IPS-18a (cell line): ENCODE measurements at regions not wholly inside any gene's neighbourhood (a gene's known extent, or its start where the extent isn't known, plus 50 kb on each side); places are given as distances from the start of the nearest gene placed in this dataset.
"Not testable (repeated sequence)": the region's sequence is repeated elsewhere in the genome, so short reads cannot be mapped to it uniquely, and the experiment has no call there.

Source experiments
- H3K27ac ChIP-seq: one replicate; pipeline ENCODE4 v1.5.1; 2013; ENCODE audit warnings: low read length
- H3K27me3 ChIP-seq: one replicate; pipeline ENCODE4 v1.6.1; 2013; ENCODE audit warnings: mild to moderate bottlenecking, low read length; ENCODE audit not compliant: control insufficient read depth, insufficient read depth
- H3K36me3 ChIP-seq: one replicate; pipeline ENCODE4 v1.6.1; 2013; ENCODE audit warnings: low read depth, low read length; ENCODE audit not compliant: control insufficient read depth
- H3K4me1 ChIP-seq: one replicate; pipeline ENCODE4 v1.6.1; 2013; ENCODE audit warnings: low read depth, low read length; ENCODE audit not compliant: control insufficient read depth
- H3K4me3 ChIP-seq: one replicate; pipeline ENCODE4 v1.5.1; 2013; ENCODE audit warnings: low read length
- H3K9ac ChIP-seq: one replicate; pipeline ENCODE4 v1.6.1; 2013; ENCODE audit warnings: mild to moderate bottlenecking, low read length, moderate library complexity
- H3K9me3 ChIP-seq: one replicate; pipeline ENCODE4 v1.6.1; 2013; ENCODE audit warnings: low read depth, low read length; ENCODE audit not compliant: control insufficient read depth

- Histone ChIP-seq H3K9ac (no peak overlapping the region), H3K9me3 (no peaks in the 10 kb centered on the region), H3K4me1 (no peaks in the 10 kb centered on the region), H3K4me3 (no peak overlapping the region), H3K27ac (no peak overlapping the region), H3K36me3 (no peaks in the 10 kb centered on the region), H3K27me3 (no peaks in the 10 kb centered on the region)
Observed at GRCh38 chr17:64732336-64733006, 70.4 kb upstream of the SMURF2 start.

DNA sequence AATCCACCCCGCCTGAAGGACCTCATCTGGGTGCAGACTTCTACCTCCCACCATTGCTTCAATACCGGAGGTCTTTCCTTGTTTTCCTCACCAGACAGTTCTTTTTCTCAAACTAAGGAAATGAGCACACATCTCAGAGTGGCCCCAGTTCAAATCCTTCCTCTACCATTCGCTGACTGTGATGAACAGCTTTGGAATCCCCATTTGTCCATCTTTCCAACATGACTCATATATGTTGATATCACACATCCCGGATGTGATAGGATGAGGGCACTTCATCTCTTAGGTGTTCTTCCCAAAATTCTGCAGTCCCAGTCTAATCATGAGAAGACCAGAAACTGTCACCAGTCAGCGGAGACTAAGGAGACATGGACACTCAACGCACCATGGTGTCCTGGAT is 67.9 kb upstream of the SMURF2 start:
- not testable (repeated sequence) for H3K9me3 ChIP-seq, H3K36me3 ChIP-seq, H3K27ac ChIP-seq, H3K4me1 ChIP-seq, H3K27me3 ChIP-seq, H3K4me3 ChIP-seq, H3K9ac ChIP-seq

DNA sequence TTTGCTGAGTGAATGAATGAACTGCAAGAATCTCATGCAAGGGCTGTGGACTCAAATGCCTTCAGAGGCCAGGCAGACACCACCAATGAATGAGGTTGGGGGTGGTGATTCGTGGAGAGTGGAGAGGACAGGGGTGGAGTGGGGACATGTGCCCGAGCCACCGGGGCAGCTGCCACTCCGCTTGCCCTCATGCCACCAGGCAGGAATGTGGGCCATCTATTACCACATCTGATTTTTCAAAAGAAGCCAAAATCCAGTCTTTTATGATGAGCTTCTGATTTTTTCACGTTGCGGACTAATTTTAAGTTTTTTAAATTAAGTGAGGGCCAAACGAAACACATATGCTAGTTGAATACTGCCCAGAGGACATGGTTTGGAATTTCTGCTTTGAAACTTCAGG is 67.1 kb upstream of the SMURF2 start:
- H3K9me3 ChIP-seq = no peaks in the 10 kb centered on the region
- no peaks in the 10 kb centered on the region for H3K36me3 ChIP-seq
- no peaks in the 10 kb centered on the region for H3K27me3 ChIP-seq
- no peak overlapping the region for H3K4me3 ChIP-seq
- no peaks in the 10 kb centered on the region for H3K4me1 ChIP-seq
- H3K27ac ChIP-seq = no peak overlapping the region
- no peak overlapping the region for H3K9ac ChIP-seq

- Histone ChIP-seq H3K9me3 (no peaks in the 10 kb centered on the region), H3K27ac (no peak overlapping the region), H3K9ac (no peak overlapping the region), H3K36me3 (no peaks in the 10 kb centered on the region), H3K27me3 (no peaks in the 10 kb centered on the region), H3K4me3 (no peak overlapping the region), H3K4me1 (no peaks in the 10 kb centered on the region)
Observed at GRCh38 chr17:64728041-64728695, 66.1 kb upstream of the SMURF2 start.

DNA sequence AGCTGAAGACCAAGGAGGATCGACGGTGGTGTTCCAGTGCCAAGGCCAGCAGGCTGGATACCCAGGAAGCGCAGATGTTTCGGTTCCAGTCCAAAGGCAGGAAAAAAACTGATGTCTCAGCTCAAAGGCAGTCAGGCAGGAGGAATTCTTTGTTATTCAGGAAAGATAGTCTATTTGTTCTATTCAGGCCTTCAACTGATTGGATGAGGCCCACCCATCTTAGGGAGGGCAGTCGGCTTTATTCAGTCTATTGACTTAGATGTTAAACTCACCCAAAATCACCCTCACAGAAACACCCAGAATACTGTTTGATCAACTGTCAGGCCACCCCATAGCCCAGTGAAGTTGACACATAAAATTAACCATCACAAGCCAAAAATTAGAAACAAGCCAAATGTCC is 63.9 kb upstream of the SMURF2 start:
- H3K36me3 ChIP-seq, H3K9me3 ChIP-seq, H3K4me3 ChIP-seq, H3K27ac ChIP-seq, H3K9ac ChIP-seq, H3K4me1 ChIP-seq, H3K27me3 ChIP-seq: not testable (repeated sequence)

DNA sequence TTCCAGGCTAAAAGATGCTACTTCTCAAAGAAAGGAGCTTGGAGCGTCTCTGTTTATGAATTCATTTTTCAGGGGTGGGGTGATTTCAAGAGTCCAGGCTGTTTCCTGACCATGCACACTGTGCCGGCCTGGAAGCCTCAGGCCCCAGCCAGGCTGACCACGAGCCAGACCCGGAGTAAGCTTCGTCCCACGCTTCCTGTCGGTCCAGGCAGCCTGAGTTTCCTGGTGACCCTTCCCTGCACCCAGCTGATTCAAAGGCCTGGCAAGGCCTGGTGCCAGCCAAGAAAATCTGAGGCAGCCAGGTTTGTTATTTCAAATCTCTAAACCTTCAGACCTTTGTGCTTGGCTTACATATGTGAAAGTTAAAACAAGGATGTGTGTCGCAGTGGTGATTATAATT is 62.1 kb upstream of the SMURF2 start:
- not testable (repeated sequence) for H3K36me3 ChIP-seq, H3K4me3 ChIP-seq, H3K27ac ChIP-seq, H3K27me3 ChIP-seq, H3K4me1 ChIP-seq, H3K9me3 ChIP-seq, H3K9ac ChIP-seq

GRCh38 chr17:64723781-64724180 is 61.7 kb upstream of the SMURF2 start:
- no peak overlapping the region for H3K9ac ChIP-seq
- no peaks in the 10 kb centered on the region for H3K4me1 ChIP-seq
- H3K36me3 ChIP-seq = no peaks in the 10 kb centered on the region
- H3K27me3 ChIP-seq = no peaks in the 10 kb centered on the region
- H3K27ac ChIP-seq = no peak overlapping the region
- no peak overlapping the region for H3K4me3 ChIP-seq
- H3K9me3 ChIP-seq = no peaks in the 10 kb centered on the region

GRCh38 chr17:64721556-64721955 is 59.4 kb upstream of the SMURF2 start:
- H3K9ac ChIP-seq, H3K27me3 ChIP-seq, H3K27ac ChIP-seq, H3K9me3 ChIP-seq, H3K4me3 ChIP-seq, H3K36me3 ChIP-seq, H3K4me1 ChIP-seq: not testable (repeated sequence)

- H3K27ac ChIP-seq, H3K4me1 ChIP-seq, H3K4me3 ChIP-seq, H3K36me3 ChIP-seq, H3K27me3 ChIP-seq, H3K9ac ChIP-seq, H3K9me3 ChIP-seq: not testable (repeated sequence)
Observed at GRCh38 chr17:64720253-64720652, 58.1 kb upstream of the SMURF2 start.

GRCh38 chr17:64719517-64719916 is 57.4 kb upstream of the SMURF2 start:
- H3K9me3 ChIP-seq, H3K27ac ChIP-seq, H3K27me3 ChIP-seq, H3K36me3 ChIP-seq, H3K4me1 ChIP-seq, H3K4me3 ChIP-seq, H3K9ac ChIP-seq: not testable (repeated sequence)

- H3K9ac ChIP-seq, H3K27ac ChIP-seq, H3K9me3 ChIP-seq, H3K4me3 ChIP-seq, H3K36me3 ChIP-seq, H3K27me3 ChIP-seq, H3K4me1 ChIP-seq: not testable (repeated sequence)
Observed at GRCh38 chr17:64718816-64719215, 56.7 kb upstream of the SMURF2 start.

DNA sequence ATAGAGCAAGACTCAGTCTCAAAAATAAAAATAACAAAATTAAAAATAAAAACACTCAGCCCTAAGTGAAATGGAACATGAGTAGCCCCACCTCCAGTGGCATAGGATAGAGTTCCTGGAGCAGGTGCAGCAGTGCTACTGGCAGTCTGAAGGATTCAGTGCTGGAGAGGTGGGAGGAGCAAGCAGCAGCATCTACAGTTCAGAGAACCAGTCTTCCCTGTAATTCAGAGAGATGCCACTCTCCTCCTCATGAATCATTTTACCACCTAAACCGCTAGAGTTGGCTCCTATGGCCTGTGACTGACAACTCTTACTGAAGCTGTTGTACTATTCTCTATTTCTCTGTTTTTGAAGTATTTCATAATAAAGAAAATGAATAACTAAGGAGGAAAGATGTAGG is 56.0 kb upstream of the SMURF2 start:
- H3K36me3 ChIP-seq = no peaks in the 10 kb centered on the region
- no peak overlapping the region for H3K27ac ChIP-seq
- H3K9me3 ChIP-seq = no peaks in the 10 kb centered on the region
- H3K27me3 ChIP-seq = no peaks in the 10 kb centered on the region
- no peak overlapping the region for H3K9ac ChIP-seq
- H3K4me1 ChIP-seq = no peaks in the 10 kb centered on the region
- H3K4me3 ChIP-seq = no peak overlapping the region
